Gastrocnemius medialis (tissue), 4 donors: ENCODE measurements at regions not wholly inside any gene's neighbourhood (a gene's known extent, or its start where the extent isn't known, plus 50 kb on each side); places are given as distances from the start of the nearest gene placed in this dataset.

Experiments used
- POLR2A ChIP-seq, 2 donors: fragments of 450-650 bp; IDR thresholded peaks; one replicate each; pipeline ENCODE4 v1.6.1; 2017; ENCODE audit warnings: antibody characterized with exemption in 2 of 2, mild to moderate bottlenecking in 2 of 2, moderate library complexity in 2 of 2
- TF ChIP-seq, protein P1 (sequence below), 5 experiments: fragments of 450-650 bp in 3 of 5; fragments of 200-600 bp in 2 of 5; sonication (generic) in 2 of 5; IDR thresholded peaks in 4 of 5; conservative IDR thresholded peaks in 1 of 5; 1 replicate in 4 of 5; 2 replicates in 1 of 5; pipeline ENCODE4 v1.5.1; 2016 to 2019; ENCODE audit warnings: antibody characterized with exemption in 5 of 5, mild to moderate bottlenecking in 3 of 5, moderate library complexity in 3 of 5

DNA sequence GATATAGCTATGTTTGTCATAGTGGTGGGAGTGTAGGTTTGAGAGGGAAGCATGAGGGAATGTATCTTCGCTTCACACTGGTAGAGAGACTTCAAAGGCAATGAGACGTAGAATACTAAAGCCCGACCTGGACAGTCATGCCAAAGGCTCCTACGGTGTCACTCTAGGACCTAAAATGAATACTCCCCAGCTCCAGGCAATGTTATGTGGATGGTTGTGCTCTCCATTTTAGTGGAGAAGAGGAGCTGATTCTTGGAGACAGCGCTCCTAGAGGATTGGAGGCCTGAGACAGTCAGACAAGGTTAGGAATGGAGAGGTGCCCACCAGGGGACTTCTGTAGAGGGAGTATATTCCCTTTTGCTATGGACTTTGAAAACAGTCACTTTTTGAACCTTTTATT lies 260.1 kb downstream of the MEX3B start:
- no peak for TF ChIP-seq POLR2A (IDR thresholded peaks at IDR 0.05)
- TF ChIP-seq, protein P1, sequence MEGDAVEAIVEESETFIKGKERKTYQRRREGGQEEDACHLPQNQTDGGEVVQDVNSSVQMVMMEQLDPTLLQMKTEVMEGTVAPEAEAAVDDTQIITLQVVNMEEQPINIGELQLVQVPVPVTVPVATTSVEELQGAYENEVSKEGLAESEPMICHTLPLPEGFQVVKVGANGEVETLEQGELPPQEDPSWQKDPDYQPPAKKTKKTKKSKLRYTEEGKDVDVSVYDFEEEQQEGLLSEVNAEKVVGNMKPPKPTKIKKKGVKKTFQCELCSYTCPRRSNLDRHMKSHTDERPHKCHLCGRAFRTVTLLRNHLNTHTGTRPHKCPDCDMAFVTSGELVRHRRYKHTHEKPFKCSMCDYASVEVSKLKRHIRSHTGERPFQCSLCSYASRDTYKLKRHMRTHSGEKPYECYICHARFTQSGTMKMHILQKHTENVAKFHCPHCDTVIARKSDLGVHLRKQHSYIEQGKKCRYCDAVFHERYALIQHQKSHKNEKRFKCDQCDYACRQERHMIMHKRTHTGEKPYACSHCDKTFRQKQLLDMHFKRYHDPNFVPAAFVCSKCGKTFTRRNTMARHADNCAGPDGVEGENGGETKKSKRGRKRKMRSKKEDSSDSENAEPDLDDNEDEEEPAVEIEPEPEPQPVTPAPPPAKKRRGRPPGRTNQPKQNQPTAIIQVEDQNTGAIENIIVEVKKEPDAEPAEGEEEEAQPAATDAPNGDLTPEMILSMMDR (IDR thresholded peaks at IDR 0.05 in 4 of 5, conservative IDR thresholded peaks at IDR 0.05 in 1 of 5), result no peak
